GM12878 (cell line): ENCODE measurements at regions not wholly inside any gene's neighbourhood (a gene's known extent, or its start where the extent isn't known, plus 50 kb on each side); places are given as distances from the start of the nearest gene placed in this dataset.

Experiments
- ATAC-seq: fragments of 200-7000 bp; cut with Tn5 transposase; 3 replicates; pipeline ENCODE4 v1.9.1; 2020; ENCODE audit warnings: mild to moderate bottlenecking, moderate library complexity
- BruUV-seq: library from RNA; stranded (reverse); fragments of 400-500 nt; replicated peaks from 2 replicates; lab custom pipeline; 2021; lab: Mats Ljungman, UMichigan
- CTCF ChIA-PET: fragments of 300-600 bp; sonication (Branson Sonifier 250); formaldehyde crosslinking; extraction: SDS; loops from one replicate; lab custom pipeline; 2021; ENCODE audit warnings: inconsistent platforms; lab: Yijun Ruan, JAX
- POLR2A ChIA-PET: fragments of 350-600 bp; formaldehyde crosslinking; extraction: SDS; loops from one replicate; lab custom pipeline; 2021; ENCODE audit warnings: inconsistent platforms; lab: Charles Lee
- RAD21 ChIA-PET: fragments of 300-600 bp; sonication (Branson Sonifier 250); formaldehyde crosslinking; loops from one replicate; lab custom pipeline; 2023; ENCODE audit warnings: antibody characterized with exemption; ENCODE audit not compliant: unreplicated experiment; lab: Charles Lee
- SMC1A ChIA-PET: fragments of 300-600 bp; sonication (Branson Sonifier 250); formaldehyde crosslinking; loops from one replicate; lab custom pipeline; 2023; ENCODE audit not compliant: unreplicated experiment, uncharacterized antibody; lab: Charles Lee
- DNase-seq: peaks from one replicate; pipeline ENCODE4 v3.0.0-alpha.2; 2011; ENCODE audit warnings: low read depth, low spot score
- FAIRE-seq: peaks from 3 replicates; lab custom pipeline; 2011; peaks lifted over from hg19 to GRCh38; lab: Jason Lieb, UNC
- H2AFZ ChIP-seq: 2 replicates; pipeline ENCODE4 v1.6.0; 2011; ENCODE audit warnings: low read depth, low read length, control low read depth; ENCODE audit not compliant: control insufficient read depth
- H3K27ac ChIP-seq: 2 replicates; pipeline ENCODE4 v1.5.1; 2011; ENCODE audit warnings: control low read depth; ENCODE audit not compliant: control insufficient read depth, insufficient read depth
- H3K27me3 ChIP-seq, 2 experiments: replicated peaks in 1 of 2; 2 replicates each; pipeline versions ENCODE4 v1.6.0 to v1.6.1; 2011; ENCODE audit warnings: low read length in 1 of 2; ENCODE audit not compliant: control insufficient read depth in 2 of 2, insufficient read depth in 2 of 2
- H3K36me3 ChIP-seq, 2 experiments: 2 replicates each; pipeline ENCODE4 v1.5.1; 2011; ENCODE audit warnings: low read length in 1 of 2; ENCODE audit not compliant: control insufficient read depth in 2 of 2, insufficient read depth in 2 of 2
- H3K4me1 ChIP-seq: 2 replicates; pipeline ENCODE4 v1.6.1; 2011; ENCODE audit warnings: mild to moderate bottlenecking, low read length, moderate library complexity, mixed read lengths; ENCODE audit not compliant: control insufficient read depth, insufficient read depth
- H3K4me2 ChIP-seq: 2 replicates; pipeline ENCODE4 v1.6.0; 2011; ENCODE audit warnings: control low read depth; ENCODE audit not compliant: control insufficient read depth, insufficient read depth
- H3K4me3 ChIP-seq: fragments of 200-600 bp; sonication (generic); 2 replicates; pipeline ENCODE4 v1.5.1; 2016
- H3K79me2 ChIP-seq: 2 replicates; pipeline ENCODE4 v1.6.0; 2011; ENCODE audit warnings: low read length; ENCODE audit not compliant: control insufficient read depth, insufficient read depth
- H3K9ac ChIP-seq: 2 replicates; pipeline ENCODE4 v1.8.0; 2011; ENCODE audit warnings: low read length, control low read depth, mixed read lengths; ENCODE audit not compliant: control insufficient read depth, insufficient read depth
- H3K9me3 ChIP-seq: replicated peaks from 3 replicates; pipeline ENCODE4 v1.5.1; 2011; ENCODE audit warnings: mild to moderate bottlenecking, low read length; ENCODE audit not compliant: control insufficient read depth, insufficient read depth
- H4K20me1 ChIP-seq: 2 replicates; pipeline ENCODE4 v1.6.0; 2011; ENCODE audit not compliant: control insufficient read depth, insufficient read depth
- EED ChIP-seq: sonication (generic); IDR thresholded peaks from 2 replicates; pipeline ENCODE4 v1.6.1; 2016; ENCODE audit warnings: antibody characterized with exemption, low read depth
- MEF2B ChIP-seq: fragments of 450-650 bp; IDR thresholded peaks from 2 replicates; pipeline ENCODE4 v1.6.1; 2018; ENCODE audit warnings: mild to moderate bottlenecking, moderate library complexity; ENCODE audit not compliant: partially characterized antibody, poor library complexity, severe bottlenecking
- MYC ChIP-seq: IDR thresholded peaks from 2 replicates; pipeline ENCODE4 v1.6.1; 2011; ENCODE audit warnings: mild to moderate bottlenecking, low read length, moderate library complexity, inconsistent platforms; ENCODE audit not compliant: insufficient read depth, insufficient replicate concordance, insufficient read length, severe bottlenecking
- NFYA ChIP-seq: IDR thresholded peaks from 2 replicates; pipeline ENCODE4 v1.6.1; 2011; ENCODE audit warnings: low read depth, mild to moderate bottlenecking, low read length, improper control_type of control experiment, borderline replicate concordance
- SKIL ChIP-seq: fragments of 450-650 bp; IDR thresholded peaks from 2 replicates; pipeline ENCODE4 v1.6.1; 2017; ENCODE audit warnings: mild to moderate bottlenecking, low read depth, inconsistent platforms; ENCODE audit not compliant: poor library complexity, severe bottlenecking
- SP1 ChIP-seq: IDR thresholded peaks from one replicate; pipeline ENCODE4 v1.6.1; 2011; ENCODE audit warnings: low read depth, low read length
- ZSCAN29 ChIP-seq: fragments of 450-650 bp; IDR thresholded peaks from 2 replicates; pipeline ENCODE4 v1.6.1; 2017; ENCODE audit warnings: mild to moderate bottlenecking, moderate library complexity
- WGBS: methylation state at CpG from one replicate; pipeline ENCODE4 v1.1.6; 2016; ENCODE audit warnings: low lambda C conversion rate; ENCODE audit not compliant: insufficient replicate concordance, insufficient coverage; ENCODE audit errors: missing lambda C conversion rate; 5-methylcytosine and 5-hydroxymethylcytosine counted together
- in situ Hi-C: fragments of 300-500 bp; cut with MboI; formaldehyde crosslinking; loops from 9 replicates; pipeline ENCODE4 v1.14.3; 2018; ENCODE audit warnings: mixed read lengths
- intact Hi-C: fragments of 100-400 bp; cut with micrococcal nuclease; formaldehyde crosslinking; loops from one replicate; pipeline ENCODE4 v1.14.2; 2022; ENCODE audit not compliant: unreplicated experiment

- Histone ChIP-seq H3K4me3 (no peak overlapping the region), H3K27me3 (no peaks in the 10 kb centered on the region), H3K9me3 (no peaks in the 10 kb centered on the region), H3K4me2 (no peak overlapping the region), H3K9ac (no peak overlapping the region), H4K20me1 (no peaks in the 10 kb centered on the region), H2AFZ (no peak overlapping the region), H3K79me2 (no peaks in the 10 kb centered on the region), H3K27ac (no peak overlapping the region), H3K36me3 (no peaks in the 10 kb centered on the region), H3K4me1 (no peaks in the 10 kb centered on the region)
- SMC1A ChIA-PET, result interaction anchor here (0.5 kb wide), 1 partner anchor 771 kb away, joined by 3 read pairs; no protein-coding TSS in a partner anchor
- in situ Hi-C loops (no loop called here), intact Hi-C loops (no loop called here)
- DNase-seq, result no peak
- POLR2A ChIA-PET, result interaction anchor here (0.6 kb wide), 1 partner anchor 220 kb away, joined by 4 read pairs; no protein-coding TSS in a partner anchor
- BruUV-seq, result no TSS peak
- RAD21 ChIA-PET, result interaction anchor here (0.6 kb wide), 1 partner anchor 18 kb away, joined by 3 read pairs; no protein-coding TSS in a partner anchor
- FAIRE-seq, result no peak
- CTCF ChIA-PET, result no interaction called here
- 0% methylated on average over 4 of the region's 4 CpGs for WGBS
- no peak for TF ChIP-seq NFYA
- TF ChIP-seq SKIL, result no peak
- no peak for TF ChIP-seq EED
- TF ChIP-seq ZSCAN29, result no peak
- no peak for TF ChIP-seq MEF2B
- no peak for TF ChIP-seq SP1
- TF ChIP-seq MYC, result no peak
- ATAC-seq, result no peak
Observed at GRCh38 chr3:176219970-176220369, 977.3 kb downstream of the TBL1XR1 start.
